ENCODE measurements at regions not wholly inside any gene's neighbourhood (a gene's known extent, or its start where the extent isn't known, plus 50 kb on each side); places are given as distances from the start of the nearest gene placed in this dataset.

GRCh38 chr15:97316362-97316761 is 644.1 kb upstream of the ARRDC4 start:
- Histone ChIP-seq H3K4me1 (ENCODE audit: control insufficient read depth, insufficient read depth, low read length) (peaks cover 6% of the 10 kb centered on the region), H3K27ac (ENCODE audit: extremely low read depth, low read depth, low read length) (no peak overlapping the region), H3K4me3 (ENCODE audit: low read depth, low read length) (no peak overlapping the region), H3K9me3 (ENCODE audit: control insufficient read depth, insufficient read depth, low read depth, low read length) (no peaks in the 10 kb centered on the region), H3K36me3 (ENCODE audit: control insufficient read depth in 2 of 2, insufficient read depth in 1 of 2, low read length in 2 of 2) (no peaks in the 10 kb centered on the region)
- TF ChIP-seq HIC1 (tag by site-specific recombination; IDR thresholded peaks at IDR 0.05) (peak; percentile 70), SETDB1 (IDR thresholded peaks at IDR 0.05; ENCODE audit: insufficient read length, low read length) (peak; percentile 17), ZNF701 (tag by site-specific recombination; IDR thresholded peaks at IDR 0.05) (no peak), KLF8 (tag by site-specific recombination; IDR thresholded peaks at IDR 0.05) (0 out of 2 replicates have a peak, but pooled peaks have one; percentile 27), WT1 (tag by site-specific recombination; IDR thresholded peaks at IDR 0.05) (0 out of 2 replicates have a peak, but pooled peaks have one; percentile 37), PBX3 (CRISPR knock-in tag; IDR thresholded peaks at IDR 0.05) (no peak), ZNF280C (tag by site-specific recombination; IDR thresholded peaks at IDR 0.05) (no peak), ZNF155 (tag by site-specific recombination; IDR thresholded peaks at IDR 0.05) (no peak), ZNF174 (tag by site-specific recombination; IDR thresholded peaks at IDR 0.05) (no peak), ZNF624 (tag by site-specific recombination; IDR thresholded peaks at IDR 0.05) (no peak), ZNF114 (tag by site-specific recombination; IDR thresholded peaks at IDR 0.05) (no peak), ZNF791 (tag by site-specific recombination; IDR thresholded peaks at IDR 0.05) (no peak), ZNF274 (IDR thresholded peaks at IDR 0.05; ENCODE audit: low read length) (no peak), ZNF274 (tag by site-specific recombination; IDR thresholded peaks at IDR 0.05; ENCODE audit: borderline replicate concordance) (no peak), ZNF707 (tag by site-specific recombination; IDR thresholded peaks at IDR 0.05) (no peak), TRIM28 (IDR thresholded peaks at IDR 0.05; ENCODE audit: borderline replicate concordance, low read length) (peak; percentile 95), ZNF324 (tag by site-specific recombination; IDR thresholded peaks at IDR 0.05) (no peak), ZNF2 (tag by site-specific recombination; IDR thresholded peaks at IDR 0.05) (no peak), ZNF391 (tag by site-specific recombination; IDR thresholded peaks at IDR 0.05; ENCODE audit: borderline replicate concordance, low read depth) (no peak), ZNF645 (tag by site-specific recombination; IDR thresholded peaks at IDR 0.05) (no peak)
- ChIA-PET CTCF (interaction anchor here (0.7 kb wide), 1 partner anchor 9 kb away, joined by 3 read pairs; no protein-coding TSS in a partner anchor), POLR2A (no interaction called here)

- ChIA-PET CTCF (interaction anchor here (0.9 kb wide), 1 partner anchor 428 kb away, joined by 3 read pairs; no protein-coding TSS in a partner anchor), POLR2A (no interaction called here)
- Histone ChIP-seq H3K9me3 (ENCODE audit: control insufficient read depth, insufficient read depth, low read depth, low read length) (no peaks in the 10 kb centered on the region), H3K27ac (ENCODE audit: extremely low read depth, low read depth, low read length) (no peak overlapping the region), H3K4me3 (ENCODE audit: low read depth, low read length) (no peak overlapping the region), H3K4me1 (ENCODE audit: control insufficient read depth, insufficient read depth, low read length) (peaks cover 6% of the 10 kb centered on the region), H3K36me3 (ENCODE audit: control insufficient read depth in 2 of 2, insufficient read depth in 1 of 2, low read length in 2 of 2) (no peaks in the 10 kb centered on the region)
- TF ChIP-seq ZNF639 (tag by site-specific recombination; IDR thresholded peaks at IDR 0.05) (no peak), ZNF157 (tag by site-specific recombination; IDR thresholded peaks at IDR 0.05) (no peak), ZNF610 (tag by site-specific recombination; IDR thresholded peaks at IDR 0.05; ENCODE audit: borderline replicate concordance) (no peak), ZNF366 (tag by site-specific recombination; conservative IDR thresholded peaks at IDR 0.05) (no peak), ZNF223 (tag by site-specific recombination; IDR thresholded peaks at IDR 0.05) (no peak), ZNF571 (tag by site-specific recombination; IDR thresholded peaks at IDR 0.05) (no peak)
Measured at GRCh38 chr15:97317163-97317562, 643.3 kb upstream of the ARRDC4 start.

All from HEK293 (cell line).